Neural progenitor cell (in vitro differentiated cells): ENCODE measurements at regions not wholly inside any gene's neighbourhood (a gene's known extent, or its start where the extent isn't known, plus 50 kb on each side); places are given as distances from the start of the nearest gene placed in this dataset.

Experiments used
- DNase-seq: peaks from one replicate; pipeline ENCODE4 v3.0.0-alpha.2; 2016; ENCODE audit warnings: low spot score
- H2AFZ ChIP-seq: fragments of 200-600 bp; sonication (generic); replicated peaks from 2 replicates; pipeline ENCODE4 v1.6.1; 2016; ENCODE audit warnings: antibody characterized with exemption
- H3F3A ChIP-seq: fragments of 200-600 bp; sonication (generic); 2 replicates; pipeline ENCODE4 v1.6.1; 2016; ENCODE audit warnings: antibody characterized with exemption, low read depth
- H3K27ac ChIP-seq: fragments of 200-600 bp; sonication (generic); 2 replicates; pipeline ENCODE4 v1.5.1; 2016; ENCODE audit warnings: mild to moderate bottlenecking
- H3K27me3 ChIP-seq: fragments of 200-600 bp; sonication (generic); 2 replicates; pipeline ENCODE4 v1.6.1; 2016; ENCODE audit warnings: mild to moderate bottlenecking, moderate library complexity
- H3K36me3 ChIP-seq: fragments of 200-600 bp; sonication (generic); 2 replicates; pipeline ENCODE4 v1.5.1; 2016
- H3K4me1 ChIP-seq: fragments of 200-600 bp; sonication (generic); 2 replicates; pipeline ENCODE4 v1.6.1; 2016; ENCODE audit warnings: mixed run types
- H3K4me2 ChIP-seq: fragments of 200-600 bp; sonication (generic); 2 replicates; pipeline ENCODE4 v1.6.1; 2016
- H3K4me3 ChIP-seq: fragments of 200-600 bp; sonication (generic); 2 replicates; pipeline ENCODE4 v1.5.1; 2016
- H3K79me2 ChIP-seq: fragments of 200-600 bp; sonication (generic); 2 replicates; pipeline ENCODE4 v1.6.1; 2016; ENCODE audit warnings: low read depth
- H3K9ac ChIP-seq: fragments of 200-600 bp; sonication (generic); 2 replicates; pipeline ENCODE4 v1.6.1; 2016
- H3K9me3 ChIP-seq: fragments of 200-600 bp; sonication (generic); 2 replicates; pipeline ENCODE4 v1.5.1; 2016; ENCODE audit warnings: low read depth
- H4K20me1 ChIP-seq: fragments of 200-600 bp; sonication (generic); 2 replicates; pipeline ENCODE4 v1.6.1; 2016; ENCODE audit warnings: low read depth
- H3K27ac Mint-ChIP-seq: 3 replicates; pipeline ENCODE4 v1.8.0; 2021; ENCODE audit warnings: mixed read lengths
- H3K27me3 Mint-ChIP-seq: 2 replicates; pipeline ENCODE4 v1.8.0; 2022; ENCODE audit warnings: low read depth, mild to moderate bottlenecking, inconsistent platforms, moderate library complexity, mixed read lengths; ENCODE audit not compliant: insufficient read depth
- H3K36me3 Mint-ChIP-seq: 3 replicates; pipeline ENCODE4 v1.8.0; 2021; ENCODE audit warnings: mixed read lengths
- H3K4me1 Mint-ChIP-seq: 3 replicates; pipeline ENCODE4 v1.8.0; 2021; ENCODE audit warnings: mixed read lengths
- H3K4me3 Mint-ChIP-seq: 3 replicates; pipeline ENCODE4 v1.8.0; 2021; ENCODE audit warnings: mild to moderate bottlenecking, moderate library complexity, mixed read lengths
- H3K9me3 Mint-ChIP-seq: 3 replicates; pipeline ENCODE4 v1.8.0; 2020; ENCODE audit warnings: mixed read lengths
- CTCF ChIP-seq: fragments of 200-600 bp; sonication (generic); IDR thresholded peaks from 2 replicates; pipeline ENCODE4 v1.5.1; 2017; ENCODE audit warnings: antibody characterized with exemption, mild to moderate bottlenecking
- EZH2 ChIP-seq: fragments of 200-600 bp; sonication (generic); IDR thresholded peaks from 2 replicates; pipeline ENCODE4 v1.6.1; 2017; ENCODE audit warnings: antibody characterized with exemption, mild to moderate bottlenecking, moderate library complexity
- EZH2phosphoT487 ChIP-seq: fragments of 200-600 bp; sonication (generic); IDR thresholded peaks from 2 replicates; pipeline ENCODE4 v1.6.1; 2017; ENCODE audit warnings: antibody characterized with exemption

- Histone ChIP-seq H3K27ac (no peak overlapping the region), H3K4me1 (no peaks in the 10 kb centered on the region), H3K27me3 (no peaks in the 10 kb centered on the region), H3K4me2 (no peak overlapping the region), H3K9ac (no peak overlapping the region), H3F3A (no peaks in the 10 kb centered on the region), H4K20me1 (no peaks in the 10 kb centered on the region), H3K9me3 (no peaks in the 10 kb centered on the region), H3K36me3 (no peaks in the 10 kb centered on the region), H3K79me2 (no peaks in the 10 kb centered on the region), H2AFZ (no peak overlapping the region), H3K4me3 (no peak overlapping the region)
- Mint-ChIP-seq H3K9me3 (no peaks in the 10 kb centered on the region), H3K4me3 (no peak overlapping the region), H3K4me1 (peaks cover 12% of the 10 kb centered on the region), H3K36me3 (no peaks in the 10 kb centered on the region), H3K27ac (no peak overlapping the region), H3K27me3 (peaks cover 2% of the 10 kb centered on the region)
- no peak for DNase-seq
- TF ChIP-seq CTCF = no peak
- TF ChIP-seq EZH2phosphoT487 = no peak
- no peak for TF ChIP-seq EZH2
Observed at GRCh38 chr11:128404437-128404836, 182.9 kb downstream of the ETS1 start.

GRCh38 chr11:128400382-128401203 lies 186.8 kb downstream of the ETS1 start:
- Mint-ChIP-seq H3K27ac (no peak overlapping the region), H3K9me3 (no peaks in the 10 kb centered on the region), H3K4me3 (no peak overlapping the region), H3K27me3 (peaks cover 2% of the 10 kb centered on the region), H3K4me1 (peaks cover 5% of the 10 kb centered on the region), H3K36me3 (no peaks in the 10 kb centered on the region)
- Histone ChIP-seq H3K4me1 (no peaks in the 10 kb centered on the region), H3K27me3 (no peaks in the 10 kb centered on the region), H3K27ac (no peak overlapping the region), H3K9ac (no peak overlapping the region), H3K36me3 (no peaks in the 10 kb centered on the region), H3F3A (no peaks in the 10 kb centered on the region), H3K4me3 (no peak overlapping the region), H2AFZ (no peak overlapping the region), H4K20me1 (no peaks in the 10 kb centered on the region), H3K9me3 (no peaks in the 10 kb centered on the region), H3K79me2 (no peaks in the 10 kb centered on the region), H3K4me2 (no peak overlapping the region)
- TF ChIP-seq EZH2phosphoT487 = no peak
- TF ChIP-seq CTCF = no peak
- no peak for TF ChIP-seq EZH2
- no peak for DNase-seq

DNA sequence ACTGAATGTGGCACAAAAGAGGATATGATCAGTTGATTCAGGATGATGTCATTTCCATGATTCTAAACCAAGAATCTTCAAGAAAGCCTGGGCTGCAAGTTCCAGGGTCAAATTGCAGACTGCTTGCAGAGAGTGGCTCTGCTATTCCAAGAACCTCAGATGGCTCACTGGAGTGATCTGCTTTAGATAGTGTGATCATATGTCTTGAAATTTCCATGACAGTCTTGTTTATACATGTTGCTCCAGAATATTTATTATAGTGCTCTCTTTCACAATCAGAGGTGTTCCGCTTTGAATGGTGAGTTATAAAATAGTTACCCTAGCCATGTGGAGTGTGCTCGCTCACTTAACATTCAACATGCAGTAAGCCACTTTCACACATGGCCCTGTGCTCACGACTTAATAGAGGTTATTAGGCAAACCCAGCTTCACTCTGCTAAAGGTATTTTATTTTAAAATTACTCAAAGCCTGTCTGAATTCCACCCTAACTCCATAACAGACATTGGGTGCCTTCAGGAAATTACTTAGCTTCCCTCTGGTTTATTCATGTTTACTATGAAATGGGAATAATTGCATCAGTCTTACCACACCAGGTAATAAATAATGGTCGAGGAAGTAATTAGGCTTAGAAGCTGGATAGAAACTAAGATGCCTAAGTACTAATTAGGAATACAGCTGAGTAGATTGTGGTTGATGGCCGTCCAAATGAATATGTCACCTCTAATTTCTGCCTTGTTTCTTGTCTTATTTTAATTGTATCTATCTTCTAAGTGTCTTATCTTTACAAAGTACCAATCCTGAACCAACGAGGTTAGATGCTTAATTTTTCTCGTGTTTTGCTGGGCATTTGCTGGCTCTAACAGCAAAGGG lies 187.9 kb downstream of the ETS1 start:
- Mint-ChIP-seq H3K27ac (no peak overlapping the region), H3K36me3 (no peaks in the 10 kb centered on the region), H3K27me3 (peaks cover 2% of the 10 kb centered on the region), H3K4me1 (peaks cover 2% of the 10 kb centered on the region), H3K4me3 (no peak overlapping the region), H3K9me3 (no peaks in the 10 kb centered on the region)
- Histone ChIP-seq H3F3A (no peaks in the 10 kb centered on the region), H3K27ac (no peak overlapping the region), H3K4me1 (no peaks in the 10 kb centered on the region), H2AFZ (no peak overlapping the region), H3K9ac (no peak overlapping the region), H3K79me2 (no peaks in the 10 kb centered on the region), H3K27me3 (no peaks in the 10 kb centered on the region), H3K4me2 (no peak overlapping the region), H4K20me1 (no peaks in the 10 kb centered on the region), H3K36me3 (no peaks in the 10 kb centered on the region), H3K9me3 (no peaks in the 10 kb centered on the region), H3K4me3 (no peak overlapping the region)
- DNase-seq = no peak
- TF ChIP-seq EZH2 (no peak), CTCF (no peak), EZH2phosphoT487 (no peak)
